ENCODE measurements at regions not wholly inside any gene's neighbourhood (a gene's known extent, or its start where the extent isn't known, plus 50 kb on each side); places are given as distances from the start of the nearest gene placed in this dataset.

- BruUV-seq (replicated peaks) = no TSS peak
- H3K4me3 Mint-ChIP-seq (ENCODE audit: low read depth, unreplicated experiment) = no peak overlapping the region
- intact Hi-C loops (cut with micrococcal nuclease; ENCODE audit: unreplicated experiment) = loop anchor here (10.0 kb wide), 1 partner anchor 65 kb away; no protein-coding TSS in a partner anchor
- peaks cover 53% of the 10 kb centered on the region for H3K27me3 Mint-ChIP-seq (ENCODE audit: unreplicated experiment)
- peaks cover 12% of the 10 kb centered on the region for H3K4me1 Mint-ChIP-seq (ENCODE audit: low read depth, unreplicated experiment)
- TF ChIP-seq, protein P1, sequence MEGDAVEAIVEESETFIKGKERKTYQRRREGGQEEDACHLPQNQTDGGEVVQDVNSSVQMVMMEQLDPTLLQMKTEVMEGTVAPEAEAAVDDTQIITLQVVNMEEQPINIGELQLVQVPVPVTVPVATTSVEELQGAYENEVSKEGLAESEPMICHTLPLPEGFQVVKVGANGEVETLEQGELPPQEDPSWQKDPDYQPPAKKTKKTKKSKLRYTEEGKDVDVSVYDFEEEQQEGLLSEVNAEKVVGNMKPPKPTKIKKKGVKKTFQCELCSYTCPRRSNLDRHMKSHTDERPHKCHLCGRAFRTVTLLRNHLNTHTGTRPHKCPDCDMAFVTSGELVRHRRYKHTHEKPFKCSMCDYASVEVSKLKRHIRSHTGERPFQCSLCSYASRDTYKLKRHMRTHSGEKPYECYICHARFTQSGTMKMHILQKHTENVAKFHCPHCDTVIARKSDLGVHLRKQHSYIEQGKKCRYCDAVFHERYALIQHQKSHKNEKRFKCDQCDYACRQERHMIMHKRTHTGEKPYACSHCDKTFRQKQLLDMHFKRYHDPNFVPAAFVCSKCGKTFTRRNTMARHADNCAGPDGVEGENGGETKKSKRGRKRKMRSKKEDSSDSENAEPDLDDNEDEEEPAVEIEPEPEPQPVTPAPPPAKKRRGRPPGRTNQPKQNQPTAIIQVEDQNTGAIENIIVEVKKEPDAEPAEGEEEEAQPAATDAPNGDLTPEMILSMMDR (IDR thresholded peaks at IDR 0.05; ENCODE audit: unreplicated experiment) = no peak
- CTCF ChIA-PET = interaction anchor here (0.8 kb wide), 1 partner anchor 9 kb away, joined by 4 read pairs; no protein-coding TSS in a partner anchor
- no peak for DNase-seq
- H3K9me3 Mint-ChIP-seq (ENCODE audit: low read depth, unreplicated experiment) = no peaks in the 10 kb centered on the region
- no peaks in the 10 kb centered on the region for H3K36me3 Mint-ChIP-seq (ENCODE audit: insufficient read depth, unreplicated experiment)
- H3K27ac Mint-ChIP-seq (ENCODE audit: unreplicated experiment) = no peak overlapping the region
These were observed 87.1 kb upstream of the TOP3B start for GRCh38 chr22:22069450-22070370.

DNA sequence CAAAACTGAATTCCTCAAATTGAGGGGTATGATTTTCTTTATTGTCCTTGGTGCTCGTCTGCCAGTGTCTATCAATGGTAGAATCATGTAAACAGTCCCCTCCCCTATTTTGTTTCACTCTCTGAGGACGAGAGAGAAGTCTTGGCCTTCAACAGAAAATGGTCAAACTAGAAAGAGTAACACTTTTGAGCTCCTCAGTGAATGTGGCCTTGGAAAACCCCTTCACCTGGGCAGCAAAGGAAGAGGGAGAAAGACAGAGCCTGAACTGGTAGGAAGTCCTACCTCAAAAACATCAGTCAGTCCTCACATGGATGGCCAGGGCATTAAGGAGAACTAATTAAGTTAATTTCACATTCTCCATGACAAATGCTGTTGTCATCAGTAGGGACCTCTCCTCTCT, 86.1 kb upstream of the TOP3B start:
- TF ChIP-seq, protein P1 (IDR thresholded peaks at IDR 0.05; ENCODE audit: unreplicated experiment) = no peak
- CTCF ChIA-PET = no interaction called here
- Mint-ChIP-seq H3K4me1 (ENCODE audit: low read depth, unreplicated experiment) (peaks cover 1% of the 10 kb centered on the region), H3K4me3 (ENCODE audit: low read depth, unreplicated experiment) (no peak overlapping the region), H3K27me3 (ENCODE audit: unreplicated experiment) (peaks cover 56% of the 10 kb centered on the region), H3K27ac (ENCODE audit: unreplicated experiment) (no peak overlapping the region), H3K36me3 (ENCODE audit: insufficient read depth, unreplicated experiment) (no peaks in the 10 kb centered on the region), H3K9me3 (ENCODE audit: low read depth, unreplicated experiment) (no peaks in the 10 kb centered on the region)
- DNase-seq = no peak
- intact Hi-C loops (cut with micrococcal nuclease; ENCODE audit: unreplicated experiment) = loop anchor here (10.0 kb wide), 1 partner anchor 66 kb away; no protein-coding TSS in a partner anchor
- no TSS peak for BruUV-seq (replicated peaks)

DNA sequence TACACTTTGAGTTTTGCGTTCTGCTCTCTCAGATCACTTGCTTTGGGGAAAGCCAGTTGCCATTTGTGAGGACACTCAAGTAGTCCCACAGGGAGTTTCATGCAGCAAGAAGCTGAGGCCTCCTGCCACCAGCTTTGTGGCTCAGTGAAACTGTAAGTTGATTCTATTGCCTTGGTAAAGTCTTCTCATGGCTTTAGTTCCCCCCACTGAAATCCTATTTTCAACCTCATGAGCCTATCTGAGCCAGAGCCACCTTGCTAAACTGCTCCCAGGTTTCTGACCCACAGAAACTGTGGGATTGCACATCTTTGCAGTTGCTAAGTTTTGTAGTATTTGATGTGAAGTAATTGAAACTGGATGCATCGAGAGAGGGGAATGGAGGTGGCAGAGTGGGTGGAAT, 85.4 kb upstream of the TOP3B start:
- H3K4me3 Mint-ChIP-seq (ENCODE audit: low read depth, unreplicated experiment) = no peak overlapping the region
- no peak for DNase-seq
- H3K9me3 Mint-ChIP-seq (ENCODE audit: low read depth, unreplicated experiment) = no peaks in the 10 kb centered on the region
- no TSS peak for BruUV-seq (replicated peaks)
- intact Hi-C loops (cut with micrococcal nuclease; ENCODE audit: unreplicated experiment) = loop anchor here (10.0 kb wide), 1 partner anchor 67 kb away; no protein-coding TSS in a partner anchor
- CTCF ChIA-PET = no interaction called here
- no peaks in the 10 kb centered on the region for H3K4me1 Mint-ChIP-seq (ENCODE audit: low read depth, unreplicated experiment)
- H3K36me3 Mint-ChIP-seq (ENCODE audit: insufficient read depth, unreplicated experiment) = no peaks in the 10 kb centered on the region
- no peak overlapping the region for H3K27ac Mint-ChIP-seq (ENCODE audit: unreplicated experiment)
- TF ChIP-seq, protein P1 (IDR thresholded peaks at IDR 0.05; ENCODE audit: unreplicated experiment) = no peak
- peaks cover 56% of the 10 kb centered on the region for H3K27me3 Mint-ChIP-seq (ENCODE audit: unreplicated experiment)

- no peak for DNase-seq
- H3K27ac Mint-ChIP-seq (ENCODE audit: unreplicated experiment) = no peak overlapping the region
- no peaks in the 10 kb centered on the region for H3K36me3 Mint-ChIP-seq (ENCODE audit: insufficient read depth, unreplicated experiment)
- no TSS peak for BruUV-seq (replicated peaks)
- no peaks in the 10 kb centered on the region for H3K9me3 Mint-ChIP-seq (ENCODE audit: low read depth, unreplicated experiment)
- intact Hi-C loops (cut with micrococcal nuclease; ENCODE audit: unreplicated experiment) = loop anchor here (10.0 kb wide), 1 partner anchor 68 kb away; no protein-coding TSS in a partner anchor
- TF ChIP-seq, protein P1 (IDR thresholded peaks at IDR 0.05; ENCODE audit: unreplicated experiment) = no peak
- CTCF ChIA-PET = no interaction called here
- no peaks in the 10 kb centered on the region for H3K4me1 Mint-ChIP-seq (ENCODE audit: low read depth, unreplicated experiment)
- no peak overlapping the region for H3K4me3 Mint-ChIP-seq (ENCODE audit: low read depth, unreplicated experiment)
- H3K27me3 Mint-ChIP-seq (ENCODE audit: unreplicated experiment) = peaks cover 56% of the 10 kb centered on the region
These were observed 84.6 kb upstream of the TOP3B start for GRCh38 chr22:22067192-22067591.

Data from Calu3 (cell line).